Suprapubic skin (tissue), 4 donors: ENCODE measurements at regions not wholly inside any gene's neighbourhood (a gene's known extent, or its start where the extent isn't known, plus 50 kb on each side); places are given as distances from the start of the nearest gene placed in this dataset.

Source experiments
- EP300 ChIP-seq: sonication (generic); formaldehyde crosslinking; IDR thresholded peaks from one replicate; pipeline ENCODE4 v1.6.1; 2017; ENCODE audit warnings: antibody characterized with exemption
- POLR2A ChIP-seq, 2 donors: fragments of 450-650 bp; IDR thresholded peaks; one replicate each; pipeline ENCODE4 v1.6.1; 2017; ENCODE audit warnings: antibody characterized with exemption in 2 of 2, mild to moderate bottlenecking in 2 of 2, moderate library complexity in 2 of 2
- POLR2AphosphoS5 ChIP-seq, 3 donors: sonication (generic); formaldehyde crosslinking; IDR thresholded peaks; one replicate each; pipeline ENCODE4 v1.6.1; 2017; ENCODE audit warnings: antibody characterized with exemption in 3 of 3
- TF ChIP-seq, protein P1 (sequence below), 2 donors: fragments of 200-600 bp in 1 of 2; fragments of 450-650 bp in 1 of 2; sonication (generic) in 1 of 2; IDR thresholded peaks; one replicate each; pipeline ENCODE4 v1.5.1; 2016 to 2019; ENCODE audit warnings: antibody characterized with exemption in 2 of 2, mild to moderate bottlenecking in 1 of 2, moderate library complexity in 1 of 2

DNA sequence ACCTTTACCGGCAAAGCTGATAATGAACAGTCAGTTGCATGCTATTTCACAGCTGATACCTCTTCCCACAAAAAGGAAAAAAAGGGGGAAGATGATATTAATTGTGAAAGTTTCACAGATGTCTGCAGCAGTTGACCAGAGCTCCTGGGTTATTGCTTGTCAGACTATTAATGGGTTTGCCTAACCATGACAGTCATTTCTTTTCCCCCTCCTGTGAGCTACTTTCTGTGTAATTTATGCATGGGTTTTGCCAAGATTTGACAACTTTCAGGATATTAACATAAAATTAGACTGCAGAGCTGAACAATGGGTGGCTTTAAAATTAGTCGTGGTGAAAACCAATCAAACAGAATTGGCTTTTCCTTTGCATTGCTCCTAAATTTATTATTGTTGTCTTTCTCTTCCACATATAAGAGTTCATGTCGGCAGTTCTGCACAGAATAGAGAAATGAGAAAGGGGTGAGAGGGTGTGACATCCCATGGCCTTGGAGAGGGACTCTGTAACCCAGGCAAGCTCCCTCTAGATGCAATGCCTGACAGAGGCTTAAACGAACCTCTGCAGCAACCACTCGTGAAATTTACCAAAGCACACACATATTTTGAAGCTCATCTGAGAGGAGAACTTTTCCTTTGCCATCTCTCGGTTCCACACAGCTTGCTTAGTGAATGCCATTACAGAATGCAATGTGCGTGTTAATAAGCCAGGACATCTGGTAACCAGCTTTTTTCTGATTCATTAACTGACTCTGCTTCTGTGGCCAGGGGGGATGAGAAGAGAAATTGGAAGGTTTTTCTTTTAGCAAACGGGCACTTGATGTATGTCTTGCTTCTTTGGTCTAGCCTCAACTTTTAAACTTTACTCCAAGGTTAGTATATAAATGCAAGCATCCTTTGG lies 82.2 kb upstream of the ITGA4 start:
- TF ChIP-seq, protein P1, sequence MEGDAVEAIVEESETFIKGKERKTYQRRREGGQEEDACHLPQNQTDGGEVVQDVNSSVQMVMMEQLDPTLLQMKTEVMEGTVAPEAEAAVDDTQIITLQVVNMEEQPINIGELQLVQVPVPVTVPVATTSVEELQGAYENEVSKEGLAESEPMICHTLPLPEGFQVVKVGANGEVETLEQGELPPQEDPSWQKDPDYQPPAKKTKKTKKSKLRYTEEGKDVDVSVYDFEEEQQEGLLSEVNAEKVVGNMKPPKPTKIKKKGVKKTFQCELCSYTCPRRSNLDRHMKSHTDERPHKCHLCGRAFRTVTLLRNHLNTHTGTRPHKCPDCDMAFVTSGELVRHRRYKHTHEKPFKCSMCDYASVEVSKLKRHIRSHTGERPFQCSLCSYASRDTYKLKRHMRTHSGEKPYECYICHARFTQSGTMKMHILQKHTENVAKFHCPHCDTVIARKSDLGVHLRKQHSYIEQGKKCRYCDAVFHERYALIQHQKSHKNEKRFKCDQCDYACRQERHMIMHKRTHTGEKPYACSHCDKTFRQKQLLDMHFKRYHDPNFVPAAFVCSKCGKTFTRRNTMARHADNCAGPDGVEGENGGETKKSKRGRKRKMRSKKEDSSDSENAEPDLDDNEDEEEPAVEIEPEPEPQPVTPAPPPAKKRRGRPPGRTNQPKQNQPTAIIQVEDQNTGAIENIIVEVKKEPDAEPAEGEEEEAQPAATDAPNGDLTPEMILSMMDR (IDR thresholded peaks at IDR 0.05): no peak
- TF ChIP-seq POLR2AphosphoS5 (IDR thresholded peaks at IDR 0.05) (no peak), POLR2A (IDR thresholded peaks at IDR 0.05) (no peak), EP300 (no peak)
